ENCODE measurements at regions not wholly inside any gene's neighbourhood (a gene's known extent, or its start where the extent isn't known, plus 50 kb on each side); places are given as distances from the start of the nearest gene placed in this dataset.

GRCh38 chr21:23951251-23951650 is 1656.0 kb downstream of the MRPL39 start:
- TF ChIP-seq CTCF (IDR thresholded peaks at IDR 0.05) (no peak), POLR2A (IDR thresholded peaks at IDR 0.05) (no peak)
